HEK293 (cell line): ENCODE measurements at regions not wholly inside any gene's neighbourhood (a gene's known extent, or its start where the extent isn't known, plus 50 kb on each side); places are given as distances from the start of the nearest gene placed in this dataset.

ENCODE experiments used
- CTCF ChIA-PET: fragments of 350-600 bp; formaldehyde crosslinking; extraction: SDS; loops from one replicate; lab custom pipeline; 2021; ENCODE audit warnings: antibody characterized with exemption; lab: Yijun Ruan, JAX
- POLR2A ChIA-PET: fragments of 300-600 bp; formaldehyde crosslinking; extraction: SDS; loops from one replicate; lab custom pipeline; 2020; ENCODE audit warnings: antibody characterized with exemption, inconsistent platforms; lab: Yijun Ruan, JAX
- H3K27ac ChIP-seq: fragments of 200-500 bp; sonication (Bioruptor generic); 2 replicates; pipeline ENCODE4 v1.5.1; 2014; ENCODE audit warnings: low read depth, low read length, control low read depth, inconsistent platforms; ENCODE audit errors: extremely low read depth
- H3K36me3 ChIP-seq, 2 experiments: fragments of 200-500 bp in 1 of 2; sonication (Bioruptor generic) in 1 of 2; 1 replicate in 1 of 2; 2 replicates in 1 of 2; pipeline ENCODE4 v1.5.1; 2014 to 2017; ENCODE audit warnings: inconsistent platforms in 2 of 2, low read length in 2 of 2; ENCODE audit not compliant: control insufficient read depth in 2 of 2, insufficient read depth in 1 of 2
- H3K4me1 ChIP-seq: fragments of 200-500 bp; sonication (Bioruptor generic); 2 replicates; pipeline ENCODE4 v1.5.1; 2014; ENCODE audit warnings: mild to moderate bottlenecking, low read length, inconsistent platforms; ENCODE audit not compliant: control insufficient read depth, insufficient read depth
- H3K4me3 ChIP-seq: 2 replicates; pipeline ENCODE4 v1.5.1; 2011; ENCODE audit warnings: low read depth, mild to moderate bottlenecking, control low read depth, low read length, moderate library complexity
- H3K9me3 ChIP-seq: fragments of 200-500 bp; sonication (Bioruptor generic); 2 replicates; pipeline ENCODE4 v1.5.1; 2014; ENCODE audit warnings: low read depth, low read length, inconsistent platforms; ENCODE audit not compliant: control insufficient read depth, insufficient read depth
- BCL11B ChIP-seq: fragments of 450-650 bp; formaldehyde crosslinking; IDR thresholded peaks from 2 replicates; pipeline ENCODE4 v1.5.1; 2016; ENCODE audit warnings: low read depth, missing biosample characterization, missing genetic modification characterization
- ELK4 ChIP-seq: IDR thresholded peaks from 2 replicates; pipeline ENCODE4 v1.6.1; 2011; ENCODE audit warnings: mild to moderate bottlenecking, low read depth, low read length, borderline replicate concordance
- GLIS1 ChIP-seq: fragments of 450-650 bp; formaldehyde crosslinking; IDR thresholded peaks from 2 replicates; pipeline ENCODE4 v1.5.1; 2016; ENCODE audit warnings: missing biosample characterization, missing genetic modification characterization
- MZF1 ChIP-seq: fragments of 450-650 bp; formaldehyde crosslinking; IDR thresholded peaks from 2 replicates; pipeline ENCODE4 v1.5.1; 2017; ENCODE audit warnings: missing biosample characterization, missing genetic modification characterization, borderline replicate concordance
- RBAK ChIP-seq: fragments of 450-650 bp; formaldehyde crosslinking; IDR thresholded peaks from 2 replicates; pipeline ENCODE4 v1.5.1; 2016; ENCODE audit warnings: missing biosample characterization, missing genetic modification characterization
- SETDB1 ChIP-seq: IDR thresholded peaks from one replicate; pipeline ENCODE4 v1.6.1; 2017; ENCODE audit warnings: mild to moderate bottlenecking, low read length, moderate library complexity, mixed read lengths; ENCODE audit not compliant: insufficient read length
- ZBTB21 ChIP-seq: fragments of 450-650 bp; formaldehyde crosslinking; IDR thresholded peaks from 2 replicates; pipeline ENCODE4 v1.5.1; 2017; ENCODE audit warnings: missing biosample characterization, missing genetic modification characterization
- ZNF10 ChIP-seq: fragments of 450-650 bp; formaldehyde crosslinking; IDR thresholded peaks from 2 replicates; pipeline ENCODE4 v1.5.1; 2017; ENCODE audit warnings: missing biosample characterization, missing genetic modification characterization
- ZNF18 ChIP-seq: fragments of 450-650 bp; formaldehyde crosslinking; IDR thresholded peaks from 2 replicates; pipeline ENCODE4 v1.5.1; 2016; ENCODE audit warnings: missing biosample characterization, missing genetic modification characterization
- ZNF302 ChIP-seq: fragments of 450-650 bp; formaldehyde crosslinking; IDR thresholded peaks from 2 replicates; pipeline ENCODE4 v1.5.1; 2016; ENCODE audit warnings: missing biosample characterization, missing genetic modification characterization, low read depth
- ZNF350 ChIP-seq: fragments of 450-650 bp; formaldehyde crosslinking; IDR thresholded peaks from 2 replicates; pipeline ENCODE4 v1.5.0; 2017; ENCODE audit warnings: missing biosample characterization, mild to moderate bottlenecking, missing genetic modification characterization
- ZNF366 ChIP-seq: fragments of 450-650 bp; formaldehyde crosslinking; conservative IDR thresholded peaks from 2 replicates; pipeline ENCODE4 v1.5.1; 2016; ENCODE audit warnings: missing biosample characterization, missing genetic modification characterization
- ZNF391 ChIP-seq: fragments of 450-650 bp; formaldehyde crosslinking; IDR thresholded peaks from 2 replicates; pipeline ENCODE4 v1.5.1; 2016; ENCODE audit warnings: low read depth, missing biosample characterization, missing genetic modification characterization, borderline replicate concordance
- ZNF473 ChIP-seq: fragments of 450-650 bp; formaldehyde crosslinking; IDR thresholded peaks from 2 replicates; pipeline ENCODE4 v1.5.1; 2017; ENCODE audit warnings: missing biosample characterization, missing genetic modification characterization
- ZNF514 ChIP-seq: fragments of 450-650 bp; formaldehyde crosslinking; IDR thresholded peaks from 2 replicates; pipeline ENCODE4 v1.5.1; 2016; ENCODE audit warnings: missing biosample characterization, missing genetic modification characterization
- ZNF548 ChIP-seq: fragments of 450-650 bp; formaldehyde crosslinking; IDR thresholded peaks from 2 replicates; pipeline ENCODE4 v1.5.1; 2016; ENCODE audit warnings: missing biosample characterization, missing genetic modification characterization
- ZNF571 ChIP-seq: fragments of 450-650 bp; formaldehyde crosslinking; IDR thresholded peaks from 2 replicates; pipeline ENCODE4 v1.5.0; 2017; ENCODE audit warnings: missing biosample characterization, missing genetic modification characterization
- ZNF664 ChIP-seq: fragments of 450-650 bp; formaldehyde crosslinking; IDR thresholded peaks from 2 replicates; pipeline ENCODE4 v1.5.1; 2016; ENCODE audit warnings: missing biosample characterization, missing genetic modification characterization
- ZNF701 ChIP-seq: fragments of 450-650 bp; formaldehyde crosslinking; IDR thresholded peaks from 2 replicates; pipeline ENCODE4 v1.5.1; 2016; ENCODE audit warnings: missing biosample characterization, missing genetic modification characterization
- ZNF707 ChIP-seq: fragments of 450-650 bp; formaldehyde crosslinking; IDR thresholded peaks from 2 replicates; pipeline ENCODE4 v1.5.1; 2016; ENCODE audit warnings: missing biosample characterization, missing genetic modification characterization
- ZNF747 ChIP-seq: fragments of 450-650 bp; formaldehyde crosslinking; IDR thresholded peaks from 2 replicates; pipeline ENCODE4 v1.5.1; 2016; ENCODE audit warnings: missing biosample characterization, missing genetic modification characterization
- ZNF768 ChIP-seq: fragments of 450-650 bp; formaldehyde crosslinking; IDR thresholded peaks from 2 replicates; pipeline ENCODE4 v1.5.1; 2018; ENCODE audit warnings: missing biosample characterization, mild to moderate bottlenecking, missing genetic modification characterization
- ZNF792 ChIP-seq: fragments of 450-650 bp; formaldehyde crosslinking; IDR thresholded peaks from 2 replicates; pipeline ENCODE4 v1.5.1; 2016; ENCODE audit warnings: missing biosample characterization, missing genetic modification characterization
- TF ChIP-seq, protein P1 (sequence below): fragments of 450-650 bp; formaldehyde crosslinking; IDR thresholded peaks from 2 replicates; pipeline ENCODE4 v1.5.0; 2017; ENCODE audit warnings: missing biosample characterization, missing genetic modification characterization, borderline replicate concordance
- TF ChIP-seq, protein P2 (sequence below): fragments of 450-650 bp; formaldehyde crosslinking; IDR thresholded peaks from 2 replicates; pipeline ENCODE4 v1.5.1; 2016; ENCODE audit warnings: missing biosample characterization, missing genetic modification characterization

DNA sequence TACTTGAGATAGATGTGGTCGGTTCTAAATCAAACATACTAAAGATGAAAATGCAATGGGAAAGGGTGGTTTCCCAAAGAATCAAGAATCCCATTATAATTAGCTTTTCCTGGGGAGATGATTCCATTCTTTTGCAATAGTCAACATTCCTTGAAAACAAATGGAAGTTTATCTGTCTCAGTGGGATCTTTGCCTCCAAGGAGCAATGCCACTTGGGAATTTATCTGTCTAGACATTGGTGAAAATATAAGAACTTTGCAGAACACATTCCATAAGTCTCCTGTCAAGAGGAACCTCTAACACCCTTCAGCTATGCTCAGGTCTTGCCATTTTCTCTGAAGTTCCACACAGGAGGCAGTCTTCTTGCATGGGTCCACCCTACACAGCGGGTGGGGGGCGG, 152.5 kb downstream of the KCTD12 start:
- H3K4me1 ChIP-seq = no peaks in the 10 kb centered on the region
- POLR2A ChIA-PET = interaction anchor here (0.7 kb wide), 1 partner anchor 361 kb away, joined by 7 read pairs; no protein-coding TSS in a partner anchor
- no peak overlapping the region for H3K27ac ChIP-seq
- CTCF ChIA-PET = no interaction called here
- TF ChIP-seq ZNF747 (tag by site-specific recombination) (no peak), BCL11B (tag by site-specific recombination) (no peak), ELK4 (no peak), ZNF350 (tag by site-specific recombination) (no peak), RBAK (no peak), ZBTB21 (tag by site-specific recombination) (no peak), ZNF10 (no peak), ZNF473 (no peak), ZNF664 (no peak), ZNF366 (tag by site-specific recombination) (no peak), ZNF707 (tag by site-specific recombination) (no peak), ZNF548 (tag by site-specific recombination) (no peak), SETDB1 (no peak), ZNF391 (tag by site-specific recombination) (no peak), MZF1 (no peak)
- TF ChIP-seq, protein P1, sequence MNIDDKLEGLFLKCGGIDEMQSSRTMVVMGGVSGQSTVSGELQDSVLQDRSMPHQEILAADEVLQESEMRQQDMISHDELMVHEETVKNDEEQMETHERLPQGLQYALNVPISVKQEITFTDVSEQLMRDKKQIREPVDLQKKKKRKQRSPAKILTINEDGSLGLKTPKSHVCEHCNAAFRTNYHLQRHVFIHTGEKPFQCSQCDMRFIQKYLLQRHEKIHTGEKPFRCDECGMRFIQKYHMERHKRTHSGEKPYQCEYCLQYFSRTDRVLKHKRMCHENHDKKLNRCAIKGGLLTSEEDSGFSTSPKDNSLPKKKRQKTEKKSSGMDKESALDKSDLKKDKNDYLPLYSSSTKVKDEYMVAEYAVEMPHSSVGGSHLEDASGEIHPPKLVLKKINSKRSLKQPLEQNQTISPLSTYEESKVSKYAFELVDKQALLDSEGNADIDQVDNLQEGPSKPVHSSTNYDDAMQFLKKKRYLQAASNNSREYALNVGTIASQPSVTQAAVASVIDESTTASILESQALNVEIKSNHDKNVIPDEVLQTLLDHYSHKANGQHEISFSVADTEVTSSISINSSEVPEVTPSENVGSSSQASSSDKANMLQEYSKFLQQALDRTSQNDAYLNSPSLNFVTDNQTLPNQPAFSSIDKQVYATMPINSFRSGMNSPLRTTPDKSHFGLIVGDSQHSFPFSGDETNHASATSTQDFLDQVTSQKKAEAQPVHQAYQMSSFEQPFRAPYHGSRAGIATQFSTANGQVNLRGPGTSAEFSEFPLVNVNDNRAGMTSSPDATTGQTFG (tag by site-specific recombination) = no peak
- TF ChIP-seq, protein P2, sequence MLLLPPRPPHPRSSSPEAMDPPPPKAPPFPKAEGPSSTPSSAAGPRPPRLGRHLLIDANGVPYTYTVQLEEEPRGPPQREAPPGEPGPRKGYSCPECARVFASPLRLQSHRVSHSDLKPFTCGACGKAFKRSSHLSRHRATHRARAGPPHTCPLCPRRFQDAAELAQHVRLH (tag by site-specific recombination) = no peak
- no peaks in the 10 kb centered on the region for H3K9me3 ChIP-seq
- H3K36me3 ChIP-seq = no peaks in the 10 kb centered on the region
- H3K4me3 ChIP-seq = no peak overlapping the region

DNA sequence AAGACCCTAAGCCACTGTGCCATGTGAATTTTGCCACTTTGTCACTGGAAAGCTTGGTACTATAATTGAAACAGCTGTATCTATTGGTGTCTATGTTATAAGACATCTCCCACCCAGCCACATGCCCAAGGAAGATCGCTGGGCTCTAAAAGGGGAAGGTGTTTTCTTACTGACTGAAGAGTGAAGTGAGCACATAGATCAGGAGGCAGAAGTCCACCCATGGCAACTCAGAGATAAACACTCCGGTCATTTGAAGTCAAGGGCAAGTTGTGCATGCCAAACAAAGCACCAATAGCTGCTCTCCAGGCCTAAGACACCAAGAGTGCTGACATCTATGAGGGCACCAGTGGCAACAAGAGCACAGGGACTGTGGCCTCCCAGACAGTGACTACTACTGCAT, 153.8 kb downstream of the KCTD12 start:
- no peaks in the 10 kb centered on the region for H3K9me3 ChIP-seq
- TF ChIP-seq ZNF302 (no peak), GLIS1 (tag by site-specific recombination) (no peak), ZNF792 (no peak), ZNF350 (tag by site-specific recombination) (no peak), ZNF571 (tag by site-specific recombination) (no peak), ZNF768 (tag by site-specific recombination) (no peak), ZNF514 (tag by site-specific recombination) (no peak), ZNF18 (no peak), ZNF701 (tag by site-specific recombination) (no peak)
- H3K4me3 ChIP-seq = no peak overlapping the region
- ChIA-PET POLR2A (no interaction called here), CTCF (no interaction called here)
- no peak overlapping the region for H3K27ac ChIP-seq
- no peaks in the 10 kb centered on the region for H3K36me3 ChIP-seq
- no peaks in the 10 kb centered on the region for H3K4me1 ChIP-seq
